Hepatocyte (in vitro differentiated cells): ENCODE measurements at regions not wholly inside any gene's neighbourhood (a gene's known extent, or its start where the extent isn't known, plus 50 kb on each side); places are given as distances from the start of the nearest gene placed in this dataset.

Source experiments
- DNase-seq: peaks from one replicate; pipeline ENCODE4 v3.0.0-alpha.2; 2016; ENCODE audit warnings: low spot score
- H2AFZ ChIP-seq: fragments of 200-600 bp; sonication (generic); 2 replicates; pipeline ENCODE4 v1.6.0; 2016; ENCODE audit warnings: antibody characterized with exemption, mild to moderate bottlenecking
- H3K27ac ChIP-seq: fragments of 200-600 bp; sonication (generic); 2 replicates; pipeline ENCODE4 v1.5.1; 2016; ENCODE audit warnings: mild to moderate bottlenecking
- H3K27me3 ChIP-seq: fragments of 200-600 bp; sonication (generic); 2 replicates; pipeline ENCODE4 v1.6.1; 2016
- H3K36me3 ChIP-seq: fragments of 200-600 bp; sonication (generic); replicated peaks from 2 replicates; pipeline ENCODE4 v1.5.1; 2016; ENCODE audit warnings: low read depth; ENCODE audit not compliant: insufficient read depth
- H3K4me1 ChIP-seq: fragments of 200-600 bp; sonication (generic); 2 replicates; pipeline ENCODE4 v1.5.1; 2016; ENCODE audit warnings: mild to moderate bottlenecking, moderate library complexity; ENCODE audit not compliant: insufficient read depth
- H3K4me2 ChIP-seq: fragments of 200-600 bp; sonication (generic); 2 replicates; pipeline ENCODE4 v1.6.0; 2016
- H3K4me3 ChIP-seq: fragments of 200-600 bp; sonication (generic); 2 replicates; pipeline ENCODE4 v1.5.1; 2016; ENCODE audit warnings: mild to moderate bottlenecking
- H3K79me2 ChIP-seq: fragments of 200-600 bp; sonication (generic); 2 replicates; pipeline ENCODE4 v1.6.0; 2017; ENCODE audit warnings: mild to moderate bottlenecking
- H3K9me2 ChIP-seq: fragments of 200-600 bp; sonication (generic); replicated peaks from 2 replicates; pipeline ENCODE4 v1.6.0; 2017; ENCODE audit warnings: mild to moderate bottlenecking; ENCODE audit not compliant: insufficient read depth
- H3K9me3 ChIP-seq: fragments of 200-600 bp; sonication (generic); 2 replicates; pipeline ENCODE4 v1.5.1; 2016; ENCODE audit warnings: low read depth, mild to moderate bottlenecking
- H4K20me1 ChIP-seq: fragments of 200-600 bp; sonication (generic); 2 replicates; pipeline ENCODE4 v1.6.0; 2016; ENCODE audit warnings: mild to moderate bottlenecking; ENCODE audit not compliant: insufficient read depth, poor library complexity, severe bottlenecking
- CTCF ChIP-seq: fragments of 200-600 bp; sonication (generic); IDR thresholded peaks from 2 replicates; pipeline ENCODE4 v1.5.1; 2016; ENCODE audit warnings: antibody characterized with exemption, mild to moderate bottlenecking; ENCODE audit not compliant: poor library complexity
- EZH2 ChIP-seq: fragments of 200-600 bp; sonication (generic); IDR thresholded peaks from 2 replicates; pipeline ENCODE4 v1.6.1; 2016; ENCODE audit warnings: antibody characterized with exemption, mild to moderate bottlenecking, borderline replicate concordance
- EZH2phosphoT487 ChIP-seq: fragments of 200-600 bp; sonication (generic); IDR thresholded peaks from one replicate; pipeline ENCODE4 v1.6.1; 2018; ENCODE audit warnings: antibody characterized with exemption, mild to moderate bottlenecking, low read depth, moderate library complexity; ENCODE audit not compliant: unreplicated experiment, severe bottlenecking
- WGBS: methylation state at CpG from one replicate; pipeline ENCODE4 v1.1.6; 2016; ENCODE audit warnings: low lambda C conversion rate; ENCODE audit errors: missing lambda C conversion rate; 5-methylcytosine and 5-hydroxymethylcytosine counted together

- no peaks in the 10 kb centered on the region for H3K4me1 ChIP-seq
- no peak for TF ChIP-seq EZH2phosphoT487
- TF ChIP-seq EZH2 = no peak
- no peak for TF ChIP-seq CTCF
- no peaks in the 10 kb centered on the region for H3K27me3 ChIP-seq
- H3K9me3 ChIP-seq = no peaks in the 10 kb centered on the region
- H3K4me3 ChIP-seq = no peak overlapping the region
- no peak overlapping the region for H2AFZ ChIP-seq
- H3K79me2 ChIP-seq = no peaks in the 10 kb centered on the region
- no peaks in the 10 kb centered on the region for H3K36me3 ChIP-seq
- no peaks in the 10 kb centered on the region for H4K20me1 ChIP-seq
- no peak for DNase-seq
- no peaks in the 10 kb centered on the region for H3K9me2 ChIP-seq
- H3K27ac ChIP-seq = no peak overlapping the region
- 79% methylated on average over 3 of the region's 3 CpGs for WGBS
- H3K4me2 ChIP-seq = no peak overlapping the region
Measured at GRCh38 chr6:56327946-56328727, 80.8 kb upstream of the COL21A1 start.

- Histone ChIP-seq H4K20me1 (no peaks in the 10 kb centered on the region), H3K4me1 (no peaks in the 10 kb centered on the region), H3K27me3 (no peaks in the 10 kb centered on the region), H2AFZ (no peak overlapping the region), H3K4me2 (no peak overlapping the region), H3K9me2 (no peaks in the 10 kb centered on the region), H3K9me3 (no peaks in the 10 kb centered on the region), H3K4me3 (no peak overlapping the region), H3K36me3 (no peaks in the 10 kb centered on the region), H3K27ac (no peak overlapping the region), H3K79me2 (no peaks in the 10 kb centered on the region)
- TF ChIP-seq EZH2 (no peak), CTCF (no peak), EZH2phosphoT487 (no peak)
- DNase-seq = no peak
- 42% methylated on average over 6 of the region's 6 CpGs for whole genome bisulfite sequencing
Measured at GRCh38 chr6:56324396-56324795, 77.0 kb upstream of the COL21A1 start.

GRCh38 chr6:56318851-56319250 is 71.5 kb upstream of the COL21A1 start:
- H3K36me3 ChIP-seq = no peaks in the 10 kb centered on the region
- H3K79me2 ChIP-seq = no peaks in the 10 kb centered on the region
- H3K27me3 ChIP-seq = no peaks in the 10 kb centered on the region
- no peak overlapping the region for H2AFZ ChIP-seq
- WGBS = 94% methylated on average over 2 of the region's 2 CpGs
- H3K27ac ChIP-seq = no peak overlapping the region
- no peaks in the 10 kb centered on the region for H3K4me1 ChIP-seq
- H4K20me1 ChIP-seq = no peaks in the 10 kb centered on the region
- H3K9me2 ChIP-seq = no peaks in the 10 kb centered on the region
- no peak overlapping the region for H3K4me3 ChIP-seq
- TF ChIP-seq EZH2phosphoT487 (no peak), EZH2 (no peak), CTCF (no peak)
- no peak overlapping the region for H3K4me2 ChIP-seq
- no peak for DNase-seq
- H3K9me3 ChIP-seq = no peaks in the 10 kb centered on the region
